ENCODE measurements at regions not wholly inside any gene's neighbourhood (a gene's known extent, or its start where the extent isn't known, plus 50 kb on each side); places are given as distances from the start of the nearest gene placed in this dataset.

- TF ChIP-seq ZNF462 (CRISPR knock-in tag; IDR thresholded peaks at IDR 0.05): no peak
- TF ChIP-seq ETS1 (IDR thresholded peaks at IDR 0.05): no peak
- no peak for TF ChIP-seq EZH2 (IDR thresholded peaks at IDR 0.05; ENCODE audit: low read depth, unreplicated experiment)
- no peak for TF ChIP-seq POLR2AphosphoS5 (IDR thresholded peaks at IDR 0.05; ENCODE audit: low read depth)
- TF ChIP-seq STAT1 (IDR thresholded peaks at IDR 0.05; ENCODE audit: unreplicated experiment): no peak
- TF ChIP-seq JUNB (IDR thresholded peaks at IDR 0.05; ENCODE audit: unreplicated experiment): no peak
- TF ChIP-seq NANOG (IDR thresholded peaks at IDR 0.05; ENCODE audit: borderline replicate concordance): no peak
- TF ChIP-seq CTCF (conservative IDR thresholded peaks at IDR 0.05; ENCODE audit: low read depth in 2 of 2): no peak
- no peak for TF ChIP-seq ZNF114 (CRISPR knock-in tag; IDR thresholded peaks at IDR 0.05)
- no peak for TF ChIP-seq REST (IDR thresholded peaks at IDR 0.05; ENCODE audit: unreplicated experiment)
- no peak for TF ChIP-seq CREB1 (CRISPR knock-in tag; IDR thresholded peaks at IDR 0.05; ENCODE audit: low read depth)
- no peak for TF ChIP-seq ZNF331 (CRISPR knock-in tag; IDR thresholded peaks at IDR 0.05; ENCODE audit: low read depth)
- TF ChIP-seq EZH2phosphoT487 (IDR thresholded peaks at IDR 0.05; ENCODE audit: unreplicated experiment): no peak
- H3K79me2 ChIP-seq (replicated peaks; ENCODE audit: insufficient read depth): no peaks in the 10 kb centered on the region; the same call in 1 of the 2 replicates
- no peaks in the 10 kb centered on the region for H3K27me3 ChIP-seq (ENCODE audit: insufficient read depth)
- ATAC-seq (no peak), DNase-seq (ENCODE audit: low spot score) (no peak)
- peaks cover 5% of the 10 kb centered on the region; the same call in 2 of the 3 replicates for H3K9me3 Mint-ChIP-seq
- H3K27me3 Mint-ChIP-seq (ENCODE audit: insufficient read depth, low read depth, poor library complexity): no peaks in the 10 kb centered on the region
- no peaks in the 10 kb centered on the region for H3K4me1 ChIP-seq (ENCODE audit: insufficient read depth)
- no peak overlapping the region for H3K4me3 ChIP-seq
- no peak overlapping the region for H3K27ac Mint-ChIP-seq
- no peaks in the 10 kb centered on the region for H3K36me3 ChIP-seq (ENCODE audit: insufficient read depth)
- H4K20me1 ChIP-seq (replicated peaks; ENCODE audit: insufficient read depth): no peaks in the 10 kb centered on the region
- H2AFZ ChIP-seq: no peak overlapping the region
- H3K36me3 Mint-ChIP-seq (ENCODE audit: low read depth): no peaks in the 10 kb centered on the region
- no peaks in the 10 kb centered on the region for H3K9me2 ChIP-seq (ENCODE audit: insufficient read depth)
- H3K4me2 ChIP-seq: no peak overlapping the region
- H3K4me1 Mint-ChIP-seq: no peaks in the 10 kb centered on the region
- no peak overlapping the region for H3K27ac ChIP-seq (ENCODE audit: low read depth)
- H3K4me3 Mint-ChIP-seq: no peak overlapping the region
- no peaks in the 10 kb centered on the region for H3F3A ChIP-seq (replicated peaks; ENCODE audit: low read depth)
These were observed 126.3 kb downstream of the ALOX5 start for GRCh38 chr10:45500304-45500703.
